T-helper 1 cell treated with Interleukin-12 subunit alpha and Interleukin-12 subunit beta and Interleukin-4 antibody, amounts not matched to agents 30 ng/mL and 1 ng/mL, for 36 hours (primary cell): ENCODE measurements at regions not wholly inside any gene's neighbourhood (a gene's known extent, or its start where the extent isn't known, plus 50 kb on each side); places are given as distances from the start of the nearest gene placed in this dataset.
"Not testable (repeated sequence)": the region's sequence is repeated elsewhere in the genome, so short reads cannot be mapped to it uniquely, and the experiment has no call there.

ENCODE experiments used
- intact Hi-C: fragments of 100-400 bp; cut with micrococcal nuclease; formaldehyde crosslinking; loops from one replicate; pipeline ENCODE4 v1.15.1; 2024

GRCh38 chr5:39674209-39675082 is 249.7 kb upstream of the DAB2 start:
- intact Hi-C loops = no loop called here

GRCh38 chr5:39671561-39671961 is 246.8 kb upstream of the DAB2 start:
- intact Hi-C loops = no loop called here

- intact Hi-C loops = no loop called here
Measured at GRCh38 chr5:39670955-39671354, 246.2 kb upstream of the DAB2 start.

- intact Hi-C loops = no loop called here
Measured at GRCh38 chr5:39670391-39670790, 245.6 kb upstream of the DAB2 start.

- intact Hi-C loops = no loop called here
Measured at GRCh38 chr5:39668980-39669379, 244.2 kb upstream of the DAB2 start.

- intact Hi-C loops = no loop called here
Measured at GRCh38 chr5:39665328-39665727, 240.5 kb upstream of the DAB2 start.

DNA sequence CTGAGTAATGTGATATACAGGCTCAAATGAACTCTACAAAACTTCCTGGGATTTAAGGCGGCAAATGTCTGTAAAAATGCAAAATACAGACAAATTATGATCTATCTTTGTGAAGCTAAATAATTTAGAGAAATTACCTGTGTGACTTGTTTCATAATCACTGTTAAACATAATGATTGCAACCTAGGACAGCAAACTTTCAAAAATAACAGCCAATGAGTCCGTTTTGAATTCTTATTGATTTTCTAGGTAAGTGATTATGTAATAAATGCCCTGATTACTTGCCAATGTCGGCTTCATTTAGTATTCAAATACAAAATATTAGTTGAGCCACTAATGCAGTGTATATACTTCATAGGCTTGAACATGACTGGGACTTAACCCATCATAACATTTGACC is 238.2 kb upstream of the DAB2 start:
- intact Hi-C loops = no loop called here

DNA sequence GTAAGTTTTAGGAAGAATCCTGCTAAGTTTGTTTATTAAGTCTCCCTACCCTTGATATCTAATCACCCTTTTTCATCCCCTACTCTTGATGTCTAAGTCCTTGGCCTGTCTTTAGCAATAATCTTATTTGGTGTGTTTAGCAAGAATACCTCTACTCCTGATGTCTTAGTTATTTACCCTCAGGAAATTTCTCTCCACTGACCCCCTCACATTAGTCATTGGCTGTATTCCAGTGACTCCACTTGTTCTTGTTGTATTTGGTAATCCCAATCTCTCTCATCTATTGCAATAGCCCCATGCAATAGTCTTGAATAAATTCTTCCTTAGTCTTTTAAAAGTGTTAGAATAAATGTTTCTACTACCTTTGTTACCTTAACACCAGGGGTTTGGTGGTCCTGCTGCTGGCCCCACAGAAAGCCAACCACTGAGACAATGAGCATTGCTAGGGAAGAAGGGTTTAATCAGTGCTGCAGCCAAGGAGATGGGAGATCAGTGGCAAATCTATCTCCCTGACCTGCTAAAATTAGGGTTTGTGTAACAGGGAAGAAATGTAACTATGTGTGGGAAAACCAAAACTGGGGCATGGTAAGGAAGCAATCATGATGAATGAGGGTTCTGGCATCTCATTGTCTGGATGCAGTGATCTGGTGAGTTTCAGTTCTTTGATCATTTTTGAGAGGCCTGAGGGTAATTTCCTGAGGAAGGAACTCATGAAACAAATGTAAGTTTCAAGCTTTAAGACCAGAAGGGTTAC is 236.4 kb upstream of the DAB2 start:
- intact Hi-C loops = no loop called here

DNA sequence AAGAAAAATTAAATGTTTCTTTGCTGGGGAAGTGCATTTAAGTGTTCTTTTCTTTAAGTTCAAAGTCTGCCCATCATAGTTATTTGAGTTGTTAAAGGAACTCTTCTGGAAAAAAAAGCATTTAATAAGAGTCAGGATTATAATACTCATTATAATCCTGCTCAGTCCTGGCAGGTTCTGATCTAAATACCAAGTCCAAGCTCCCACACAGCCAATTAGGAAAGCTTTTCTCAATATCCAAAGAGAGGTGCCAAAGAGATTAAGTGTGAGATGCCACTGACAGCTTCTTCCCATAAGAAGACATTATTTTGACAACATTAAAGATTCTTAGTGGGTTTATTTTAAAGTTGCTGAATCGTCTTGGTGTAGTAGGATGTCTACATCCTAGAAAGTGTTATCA is 235.2 kb upstream of the DAB2 start:
- intact Hi-C loops = no loop called here

- intact Hi-C loops = no loop called here
Measured at GRCh38 chr5:39658866-39659265, 234.1 kb upstream of the DAB2 start.

- intact Hi-C loops = no loop called here
Measured at GRCh38 chr5:39657943-39658342, 233.2 kb upstream of the DAB2 start.

GRCh38 chr5:39656600-39656999 is 231.8 kb upstream of the DAB2 start:
- intact Hi-C loops = no loop called here

DNA sequence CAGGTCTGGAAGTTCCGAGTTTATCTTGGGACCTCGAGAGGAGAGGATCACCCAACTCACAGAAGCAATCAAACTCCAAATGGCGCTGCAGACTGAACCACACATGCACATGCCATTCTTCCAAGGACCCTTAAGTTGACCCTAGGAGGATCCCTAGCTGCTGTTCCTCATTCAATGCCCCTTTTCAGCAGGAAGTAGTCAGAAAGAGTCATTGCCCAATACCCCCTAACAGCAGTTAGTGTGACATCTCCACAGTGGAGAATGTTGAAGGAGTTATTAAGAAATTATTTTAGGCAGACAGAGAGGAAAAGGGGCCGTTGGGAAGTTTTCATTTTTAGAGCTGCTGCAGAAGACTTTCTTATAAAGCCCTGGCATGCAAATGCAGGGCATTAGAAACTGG is 229.9 kb upstream of the DAB2 start:
- intact Hi-C loops = no loop called here

- intact Hi-C loops = not testable (repeated sequence)
Measured at GRCh38 chr5:39652481-39652880, 227.7 kb upstream of the DAB2 start.

GRCh38 chr5:39652036-39652435 is 227.3 kb upstream of the DAB2 start:
- intact Hi-C loops = no loop called here

DNA sequence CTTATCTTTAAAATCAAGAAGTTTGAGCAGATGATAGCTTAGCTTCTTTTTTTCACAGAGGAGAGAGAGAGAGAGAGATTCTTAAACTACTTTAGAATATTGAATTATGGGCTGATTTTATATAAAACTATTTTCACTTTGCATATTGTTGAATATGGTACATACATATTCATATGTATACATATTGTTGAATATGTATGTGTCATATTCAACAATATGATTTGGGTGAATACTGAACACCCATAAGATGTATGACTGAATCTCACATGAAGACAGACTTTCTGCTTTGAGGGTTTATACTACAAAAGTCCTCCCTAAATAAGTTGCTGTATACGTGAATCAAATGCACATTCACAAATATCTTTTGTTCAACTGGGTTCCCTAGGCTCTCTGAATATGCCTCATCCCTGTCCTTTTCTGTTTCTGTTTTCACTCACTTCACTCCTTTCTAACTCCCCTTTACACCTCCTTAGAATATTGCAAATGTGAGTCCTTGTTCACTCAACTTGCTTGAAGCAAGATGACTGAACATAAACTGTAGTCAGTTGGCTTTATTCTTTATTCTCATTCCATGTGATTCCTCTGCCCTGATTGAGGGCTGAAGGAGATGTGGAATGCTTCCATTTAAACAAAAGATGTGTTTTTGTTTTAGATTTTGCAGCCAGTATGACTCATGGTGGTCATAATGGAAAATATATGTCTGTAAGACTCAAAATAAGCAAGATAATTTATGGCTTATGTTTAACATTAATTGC is 225.4 kb upstream of the DAB2 start:
- intact Hi-C loops = no loop called here

- intact Hi-C loops = no loop called here
Measured at GRCh38 chr5:39648848-39649227, 224.1 kb upstream of the DAB2 start.

GRCh38 chr5:39648085-39648847 is 223.5 kb upstream of the DAB2 start:
- intact Hi-C loops = no loop called here

DNA sequence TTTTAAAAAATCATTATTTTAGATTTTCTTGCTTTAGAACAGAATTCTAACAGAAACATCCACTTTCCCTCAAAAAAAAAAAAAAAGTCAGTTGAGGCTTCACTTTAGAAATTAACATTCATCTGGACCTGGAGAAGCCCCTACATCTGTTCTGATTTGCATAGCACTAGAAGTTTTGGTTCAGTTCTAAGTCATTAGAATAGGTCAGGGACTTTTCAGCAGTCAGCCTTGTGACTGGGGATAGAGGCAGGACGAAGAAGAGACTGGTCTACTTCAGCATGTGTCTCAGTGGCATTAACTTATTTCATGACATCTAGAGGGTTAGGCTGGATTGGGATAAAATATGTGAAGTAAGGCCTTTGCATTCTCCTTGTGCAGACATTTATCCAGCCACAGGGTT is 215.8 kb upstream of the DAB2 start:
- intact Hi-C loops = no loop called here

DNA sequence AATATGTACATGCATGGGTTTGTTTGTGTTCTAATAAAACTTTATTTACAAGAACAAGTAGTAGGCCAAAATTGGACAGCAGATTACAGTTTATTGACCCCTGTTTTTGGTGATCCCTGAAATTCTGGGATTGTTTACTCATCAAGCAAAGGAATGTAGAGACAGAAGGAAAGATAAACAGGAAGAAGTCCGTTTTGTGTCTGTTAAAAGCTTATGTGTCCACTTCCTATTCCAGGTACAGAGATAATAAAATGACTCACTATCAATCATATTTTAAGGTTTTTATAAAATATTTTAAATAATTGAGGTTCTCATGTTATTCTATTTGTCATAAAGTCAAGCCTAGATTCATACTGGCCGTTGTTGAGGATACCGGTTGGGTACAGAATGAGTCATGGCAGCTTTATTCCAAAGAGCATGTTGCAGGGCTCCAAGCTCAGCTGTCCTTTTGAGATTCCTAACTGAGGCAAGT is 214.9 kb upstream of the DAB2 start:
- intact Hi-C loops = no loop called here

DNA sequence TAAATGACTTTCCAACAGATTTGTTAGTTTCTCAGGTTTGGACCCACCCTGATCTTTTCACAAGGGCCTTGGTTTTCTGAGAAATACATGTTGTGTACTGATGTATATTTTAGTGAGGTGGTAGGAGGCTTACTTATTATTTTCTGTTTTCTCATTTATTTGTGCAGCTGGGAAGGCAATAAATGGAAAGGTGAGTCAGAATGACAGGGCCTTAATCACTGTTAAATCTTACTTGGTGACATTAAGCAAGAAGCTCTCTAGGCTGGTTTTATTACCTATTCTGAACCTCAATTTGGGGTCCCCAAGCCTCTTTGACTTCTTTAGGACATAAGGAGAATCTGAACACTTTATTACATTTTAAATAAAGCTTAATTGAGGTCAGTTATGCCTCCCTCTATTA is 214.0 kb upstream of the DAB2 start:
- intact Hi-C loops = no loop called here
